ENCODE measurements at regions not wholly inside any gene's neighbourhood (a gene's known extent, or its start where the extent isn't known, plus 50 kb on each side); places are given as distances from the start of the nearest gene placed in this dataset.

GRCh38 chr7:35386082-35386815 is 132.3 kb upstream of the TBX20 start:
- TF ChIP-seq CTCF (IDR thresholded peaks at IDR 0.05; ENCODE audit: insufficient read depth, low read length, poor library complexity, severe bottlenecking) (no peak), EZH2phosphoT487 (conservative IDR thresholded peaks at IDR 0.05; ENCODE audit: low read length) (no peak)

Data from SU-DHL-6 (cell line).